ENCODE measurements at regions not wholly inside any gene's neighbourhood (a gene's known extent, or its start where the extent isn't known, plus 50 kb on each side); places are given as distances from the start of the nearest gene placed in this dataset.

- DNase-seq (ENCODE audit: low read depth): no peak
Measured at GRCh38 chr5:133663397-133664054, 51.2 kb upstream of the FSTL4 start.

DNA sequence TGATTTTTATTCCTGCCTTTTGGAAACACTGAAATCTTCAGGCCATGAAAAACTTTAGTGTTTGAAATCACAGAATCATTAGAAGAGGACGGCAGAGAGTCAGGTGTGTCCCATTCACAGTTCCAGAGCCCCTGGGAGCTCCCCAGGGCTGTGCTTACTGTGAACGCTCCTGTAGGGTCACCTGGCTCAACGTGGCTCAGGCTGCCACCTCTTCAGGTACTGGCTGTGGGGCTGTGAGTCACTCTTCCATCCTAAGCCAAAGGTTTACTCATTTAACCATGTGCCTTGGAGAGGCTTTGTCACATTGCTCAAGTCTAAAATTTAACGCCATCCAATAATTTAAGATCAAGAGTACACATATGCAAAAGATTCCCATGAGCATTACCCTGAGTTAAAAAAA, 50.2 kb upstream of the FSTL4 start:
- DNase-seq (ENCODE audit: low read depth): no peak
